ENCODE measurements at regions not wholly inside any gene's neighbourhood (a gene's known extent, or its start where the extent isn't known, plus 50 kb on each side); places are given as distances from the start of the nearest gene placed in this dataset.

GRCh38 chr4:174425669-174426068 is 96.6 kb downstream of the HPGD start:
- Mint-ChIP-seq H3K27ac (no peak overlapping the region), H3K4me1 (no peaks in the 10 kb centered on the region), H3K9me3 (no peaks in the 10 kb centered on the region), H3K4me3 (no peak overlapping the region), H3K36me3 (ENCODE audit: low read depth) (no peaks in the 10 kb centered on the region), H3K27me3 (ENCODE audit: insufficient read depth) (no peaks in the 10 kb centered on the region)
- Histone ChIP-seq H3K27me3 (ENCODE audit: control insufficient read depth, insufficient read depth, low read length, poor library complexity, severe bottlenecking) (no peaks in the 10 kb centered on the region), H3K9ac (ENCODE audit: extremely low read depth, low read length, poor library complexity, severe bottlenecking) (no peak overlapping the region), H3K4me1 (ENCODE audit: control insufficient read depth, insufficient read depth, low read length) (no peaks in the 10 kb centered on the region), H3K27ac (ENCODE audit: low read depth, low read length) (no peak overlapping the region), H3K9me3 (ENCODE audit: control insufficient read depth, low read length) (no peaks in the 10 kb centered on the region), H3K36me3 (ENCODE audit: control insufficient read depth, insufficient read depth, low read length) (no peaks in the 10 kb centered on the region), H3K4me3 (ENCODE audit: low read length) (no peak overlapping the region)
- 88% methylated on average over 1 of the region's 1 CpG; no CpG with 5 or more reads in 1 of the 2 experiments for WGBS, 2 experiments (ENCODE audit: insufficient coverage in 1 of 2, insufficient read length in 1 of 2)
- TF ChIP-seq CTCF (conservative IDR thresholded peaks at IDR 0.05): no peak
- DNase-seq: no peak

- WGBS, 2 experiments (ENCODE audit: insufficient coverage in 1 of 2, insufficient read length in 1 of 2): 89 to 96% methylated on average over 3 to 6 of the region's 6 CpGs
- DNase-seq: no peak
- Mint-ChIP-seq H3K9me3 (no peaks in the 10 kb centered on the region), H3K36me3 (ENCODE audit: low read depth) (no peaks in the 10 kb centered on the region), H3K27ac (no peak overlapping the region), H3K4me3 (no peak overlapping the region), H3K4me1 (no peaks in the 10 kb centered on the region), H3K27me3 (ENCODE audit: insufficient read depth) (no peaks in the 10 kb centered on the region)
- no peaks in the 10 kb centered on the region for H3K4me1 ChIP-seq (ENCODE audit: control insufficient read depth, insufficient read depth, low read length)
- H3K9ac ChIP-seq (ENCODE audit: extremely low read depth, low read length, poor library complexity, severe bottlenecking): no peak overlapping the region
- no peaks in the 10 kb centered on the region for H3K36me3 ChIP-seq (ENCODE audit: control insufficient read depth, insufficient read depth, low read length)
- H3K27me3 ChIP-seq (ENCODE audit: control insufficient read depth, insufficient read depth, low read length, poor library complexity, severe bottlenecking): no peaks in the 10 kb centered on the region
- no peak overlapping the region for H3K27ac ChIP-seq (ENCODE audit: low read depth, low read length)
- TF ChIP-seq CTCF (conservative IDR thresholded peaks at IDR 0.05): no peak
- H3K9me3 ChIP-seq (ENCODE audit: control insufficient read depth, low read length): no peaks in the 10 kb centered on the region
- H3K4me3 ChIP-seq (ENCODE audit: low read length): no peak overlapping the region
These were observed 98.9 kb downstream of the HPGD start for GRCh38 chr4:174423257-174423944.

- no peaks in the 10 kb centered on the region for H3K27me3 ChIP-seq (ENCODE audit: control insufficient read depth, insufficient read depth, low read length, poor library complexity, severe bottlenecking)
- Mint-ChIP-seq H3K27ac (no peak overlapping the region), H3K4me1 (no peaks in the 10 kb centered on the region)
These were observed 99.4 kb downstream of the HPGD start for GRCh38 chr4:174422893-174423256.

More at GRCh38 chr4:174422893-174423256, 99.4 kb downstream of the HPGD start:
- Histone ChIP-seq H3K9me3 (ENCODE audit: control insufficient read depth, low read length) (no peaks in the 10 kb centered on the region), H3K4me1 (ENCODE audit: control insufficient read depth, insufficient read depth, low read length) (no peaks in the 10 kb centered on the region), H3K9ac (ENCODE audit: extremely low read depth, low read length, poor library complexity, severe bottlenecking) (no peak overlapping the region), H3K27ac (ENCODE audit: low read depth, low read length) (no peak overlapping the region), H3K4me3 (ENCODE audit: low read length) (no peak overlapping the region), H3K36me3 (ENCODE audit: control insufficient read depth, insufficient read depth, low read length) (no peaks in the 10 kb centered on the region)
- DNase-seq: no peak
- Mint-ChIP-seq H3K27me3 (ENCODE audit: insufficient read depth) (no peaks in the 10 kb centered on the region), H3K4me3 (no peak overlapping the region), H3K36me3 (ENCODE audit: low read depth) (peaks cover 2% of the 10 kb centered on the region), H3K9me3 (peaks cover 4% of the 10 kb centered on the region)
- TF ChIP-seq CTCF (conservative IDR thresholded peaks at IDR 0.05): no peak
